ENCODE measurements at regions not wholly inside any gene's neighbourhood (a gene's known extent, or its start where the extent isn't known, plus 50 kb on each side); places are given as distances from the start of the nearest gene placed in this dataset.

- TF ChIP-seq EZH2phosphoT487 (IDR thresholded peaks at IDR 0.05; ENCODE audit: low read depth, severe bottlenecking, unreplicated experiment) (no peak), CTCF (IDR thresholded peaks at IDR 0.05; ENCODE audit: poor library complexity) (no peak), EZH2 (IDR thresholded peaks at IDR 0.05; ENCODE audit: borderline replicate concordance) (no peak)
- DNase-seq (ENCODE audit: low spot score), result no peak
- Histone ChIP-seq H3K4me1 (ENCODE audit: insufficient read depth) (no peaks in the 10 kb centered on the region), H3K4me2 (no peak overlapping the region), H3K9me2 (replicated peaks; ENCODE audit: insufficient read depth) (no peaks in the 10 kb centered on the region), H3K9me3 (ENCODE audit: low read depth) (no peaks in the 10 kb centered on the region), H3K36me3 (replicated peaks; ENCODE audit: insufficient read depth, low read depth) (no peaks in the 10 kb centered on the region), H4K20me1 (ENCODE audit: insufficient read depth, poor library complexity, severe bottlenecking) (no peaks in the 10 kb centered on the region), H3K27me3 (no peaks in the 10 kb centered on the region), H3K27ac (no peak overlapping the region), H2AFZ (no peak overlapping the region), H3K4me3 (no peak overlapping the region), H3K79me2 (no peaks in the 10 kb centered on the region)
Measured at GRCh38 chr12:59252731-59253130, 332.4 kb upstream of the LRIG3 start.

- Histone ChIP-seq H3K27me3 (no peaks in the 10 kb centered on the region), H3K9me3 (ENCODE audit: low read depth) (no peaks in the 10 kb centered on the region), H3K27ac (no peak overlapping the region), H3K9me2 (replicated peaks; ENCODE audit: insufficient read depth) (no peaks in the 10 kb centered on the region), H2AFZ (no peak overlapping the region), H3K4me1 (ENCODE audit: insufficient read depth) (no peaks in the 10 kb centered on the region), H3K36me3 (replicated peaks; ENCODE audit: insufficient read depth, low read depth) (no peaks in the 10 kb centered on the region), H3K79me2 (no peaks in the 10 kb centered on the region), H3K4me2 (no peak overlapping the region), H4K20me1 (ENCODE audit: insufficient read depth, poor library complexity, severe bottlenecking) (no peaks in the 10 kb centered on the region), H3K4me3 (no peak overlapping the region)
- TF ChIP-seq EZH2 (IDR thresholded peaks at IDR 0.05; ENCODE audit: borderline replicate concordance), result no peak
- no peak for TF ChIP-seq CTCF (IDR thresholded peaks at IDR 0.05; ENCODE audit: poor library complexity)
- no peak for TF ChIP-seq EZH2phosphoT487 (IDR thresholded peaks at IDR 0.05; ENCODE audit: low read depth, severe bottlenecking, unreplicated experiment)
- DNase-seq (ENCODE audit: low spot score), result no peak
Measured at GRCh38 chr12:59250766-59251165, 330.5 kb upstream of the LRIG3 start.

GRCh38 chr12:59240048-59240447, 319.7 kb upstream of the LRIG3 start:
- no peak overlapping the region for H3K4me2 ChIP-seq
- H3K9me3 ChIP-seq (ENCODE audit: low read depth), result no peaks in the 10 kb centered on the region
- no peak for TF ChIP-seq EZH2phosphoT487 (IDR thresholded peaks at IDR 0.05; ENCODE audit: low read depth, severe bottlenecking, unreplicated experiment)
- TF ChIP-seq EZH2 (IDR thresholded peaks at IDR 0.05; ENCODE audit: borderline replicate concordance), result no peak
- TF ChIP-seq CTCF (IDR thresholded peaks at IDR 0.05; ENCODE audit: poor library complexity), result no peak
- H3K36me3 ChIP-seq (replicated peaks; ENCODE audit: insufficient read depth, low read depth), result no peaks in the 10 kb centered on the region
- no peaks in the 10 kb centered on the region for H3K79me2 ChIP-seq
- H3K4me1 ChIP-seq (ENCODE audit: insufficient read depth), result no peaks in the 10 kb centered on the region
- H3K4me3 ChIP-seq, result no peak overlapping the region
- no peak for DNase-seq (ENCODE audit: low spot score)
- H3K27ac ChIP-seq, result no peak overlapping the region
- WGBS (ENCODE audit: low lambda C conversion rate, missing lambda C conversion rate), result 80% methylated on average over 2 of the region's 2 CpGs
- H3K9me2 ChIP-seq (replicated peaks; ENCODE audit: insufficient read depth), result no peaks in the 10 kb centered on the region
- H4K20me1 ChIP-seq (ENCODE audit: insufficient read depth, poor library complexity, severe bottlenecking), result no peaks in the 10 kb centered on the region
- no peaks in the 10 kb centered on the region for H3K27me3 ChIP-seq
- no peak overlapping the region for H2AFZ ChIP-seq

- H3K9me3 ChIP-seq (ENCODE audit: low read depth), result no peaks in the 10 kb centered on the region
- no peak overlapping the region for H2AFZ ChIP-seq
- no peaks in the 10 kb centered on the region for H3K36me3 ChIP-seq (replicated peaks; ENCODE audit: insufficient read depth, low read depth)
- no peaks in the 10 kb centered on the region for H4K20me1 ChIP-seq (ENCODE audit: insufficient read depth, poor library complexity, severe bottlenecking)
- no peaks in the 10 kb centered on the region for H3K27me3 ChIP-seq
- no peak overlapping the region for H3K27ac ChIP-seq
- TF ChIP-seq CTCF (IDR thresholded peaks at IDR 0.05; ENCODE audit: poor library complexity), result no peak
- no peak for TF ChIP-seq EZH2phosphoT487 (IDR thresholded peaks at IDR 0.05; ENCODE audit: low read depth, severe bottlenecking, unreplicated experiment)
- TF ChIP-seq EZH2 (IDR thresholded peaks at IDR 0.05; ENCODE audit: borderline replicate concordance), result no peak
- H3K79me2 ChIP-seq, result no peaks in the 10 kb centered on the region
- H3K4me2 ChIP-seq, result no peak overlapping the region
- no peak for DNase-seq (ENCODE audit: low spot score)
- 82% methylated on average over 10 of the region's 10 CpGs for WGBS (ENCODE audit: low lambda C conversion rate, missing lambda C conversion rate)
- no peaks in the 10 kb centered on the region for H3K9me2 ChIP-seq (replicated peaks; ENCODE audit: insufficient read depth)
- no peak overlapping the region for H3K4me3 ChIP-seq
- H3K4me1 ChIP-seq (ENCODE audit: insufficient read depth), result no peaks in the 10 kb centered on the region
Measured at GRCh38 chr12:59234391-59234790, 314.1 kb upstream of the LRIG3 start.

Measured in hepatocyte (in vitro differentiated cells).